Breast epithelium (tissue), 4 donors: ENCODE measurements at regions not wholly inside any gene's neighbourhood (a gene's known extent, or its start where the extent isn't known, plus 50 kb on each side); places are given as distances from the start of the nearest gene placed in this dataset.

Experiments used
- DNase-seq, 2 donors: peaks; one replicate each; pipeline ENCODE4 v3.0.0-alpha.2; 2019; ENCODE audit warnings: low spot score in 2 of 2
- H3K27ac ChIP-seq, 2 donors: fragments of 200-600 bp; sonication (generic) in 1 of 2; one replicate each; pipeline ENCODE4 v1.5.1; 2016 to 2019; ENCODE audit warnings: mild to moderate bottlenecking in 1 of 2
- H3K27me3 ChIP-seq, 2 donors: fragments of 200-600 bp; sonication (generic) in 1 of 2; one replicate each; pipeline versions ENCODE4 v1.5.1 to v1.6.0; 2017 to 2019; ENCODE audit warnings: control low read depth in 1 of 2, mild to moderate bottlenecking in 1 of 2
- H3K36me3 ChIP-seq: fragments of 200-600 bp; one replicate; pipeline ENCODE4 v1.5.1; 2019
- H3K4me1 ChIP-seq, 2 donors: fragments of 200-600 bp; sonication (generic); one replicate each; pipeline ENCODE4 v1.5.1; 2016 to 2019; ENCODE audit warnings: control low read depth in 1 of 2
- H3K4me3 ChIP-seq, 3 donors: fragments of 200-600 bp; sonication (generic); 1 replicate in 2 of 3; 2 replicates in 1 of 3; pipeline ENCODE4 v1.5.1; 2016 to 2019; ENCODE audit warnings: mild to moderate bottlenecking in 3 of 3, moderate library complexity in 2 of 3
- H3K9me3 ChIP-seq, 2 donors: fragments of 200-600 bp; sonication (generic) in 1 of 2; one replicate each; pipeline ENCODE4 v1.5.1; 2016 to 2019; ENCODE audit warnings: control low read depth in 1 of 2
- CTCF ChIP-seq, 3 donors: fragments of 450-650 bp; IDR thresholded peaks; one replicate each; pipeline ENCODE4 v1.5.1; 2016 to 2017; ENCODE audit warnings: antibody characterized with exemption in 3 of 3, mild to moderate bottlenecking in 3 of 3, moderate library complexity in 3 of 3
- POLR2A ChIP-seq: fragments of 450-650 bp; IDR thresholded peaks from one replicate; pipeline ENCODE4 v1.6.1; 2016; ENCODE audit warnings: antibody characterized with exemption, mild to moderate bottlenecking, moderate library complexity
- POLR2AphosphoS5 ChIP-seq, 3 donors: sonication (generic); formaldehyde crosslinking; IDR thresholded peaks; one replicate each; pipeline ENCODE4 v1.6.1; 2017; ENCODE audit warnings: antibody characterized with exemption in 3 of 3
- intact Hi-C: fragments of 100-400 bp; cut with DNase I; formaldehyde crosslinking; loops from one replicate; pipeline ENCODE4 v1.15.1; 2023; ENCODE audit warnings: low total_unique reads

GRCh38 chr12:34376133-34376799 is 354.0 kb downstream of the ALG10 start:
- no peak for DNase-seq
- no peak for TF ChIP-seq POLR2AphosphoS5 (IDR thresholded peaks at IDR 0.05)
- no peak for TF ChIP-seq POLR2A
- no peak for TF ChIP-seq CTCF (IDR thresholded peaks at IDR 0.05)
- intact Hi-C loops, result no loop called here
- Histone ChIP-seq H3K9me3 (peaks cover 85 to 100% of the 10 kb centered on the region in 2 donors), H3K36me3 (no peaks in the 10 kb centered on the region), H3K27me3 (no peaks in the 10 kb centered on the region), H3K4me3 (no peak overlapping the region), H3K4me1 (no peaks in the 10 kb centered on the region), H3K27ac (no peak overlapping the region)

- H3K36me3 ChIP-seq, result no peaks in the 10 kb centered on the region
- H3K4me1 ChIP-seq, result no peaks in the 10 kb centered on the region
- no peaks in the 10 kb centered on the region for H3K27me3 ChIP-seq
- peaks cover 85 to 100% of the 10 kb centered on the region in 2 donors for H3K9me3 ChIP-seq
- intact Hi-C loops, result loop anchor here (1.0 kb wide), 1 partner anchor 15 kb away; no protein-coding TSS in a partner anchor
- DNase-seq, result no peak
- H3K27ac ChIP-seq, result no peak overlapping the region
- TF ChIP-seq CTCF (IDR thresholded peaks at IDR 0.05) (no peak), POLR2A (no peak), POLR2AphosphoS5 (IDR thresholded peaks at IDR 0.05) (no peak)
- H3K4me3 ChIP-seq, result no peak overlapping the region
Observed at GRCh38 chr12:34377243-34378035, 355.1 kb downstream of the ALG10 start.

GRCh38 chr12:34379142-34379541 is 356.8 kb downstream of the ALG10 start:
- intact Hi-C loops, result no loop called here
- TF ChIP-seq CTCF (IDR thresholded peaks at IDR 0.05), result no peak
- Histone ChIP-seq H3K4me3 (no peak overlapping the region), H3K27ac (no peak overlapping the region), H3K27me3 (no peaks in the 10 kb centered on the region), H3K36me3 (no peaks in the 10 kb centered on the region), H3K9me3 (peaks cover 85 to 100% of the 10 kb centered on the region in 2 donors), H3K4me1 (no peaks in the 10 kb centered on the region)
- DNase-seq, result no peak

DNA sequence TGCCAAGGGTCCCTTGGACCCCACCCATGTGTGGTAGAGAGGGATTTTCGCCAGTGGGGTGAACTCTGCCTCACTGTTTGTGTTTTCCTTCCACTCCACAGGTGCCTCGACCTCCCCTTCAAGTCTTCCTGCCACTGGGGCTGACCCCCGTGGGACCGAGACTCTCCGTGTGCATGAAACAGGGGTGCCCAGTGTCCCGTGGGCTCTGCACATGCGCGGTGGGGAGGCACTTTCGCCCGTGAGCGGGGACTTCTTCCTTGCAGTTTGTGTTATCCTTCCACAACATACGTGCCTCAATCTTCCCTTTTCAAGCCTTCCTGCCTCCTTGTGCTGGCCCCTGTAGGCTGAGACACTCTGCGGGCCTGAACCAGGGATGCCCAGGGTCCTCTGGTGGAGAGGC is 362.4 kb downstream of the ALG10 start:
- intact Hi-C loops, result loop anchor here (5.0 kb wide), 1 partner anchor 1597 kb away; no protein-coding TSS in a partner anchor
- H3K4me3 ChIP-seq, result no peak overlapping the region
- no peaks in the 10 kb centered on the region for H3K36me3 ChIP-seq
- no peak for DNase-seq
- H3K27ac ChIP-seq, result no peak overlapping the region
- TF ChIP-seq POLR2AphosphoS5 (IDR thresholded peaks at IDR 0.05) (no peak), POLR2A (no peak), CTCF (IDR thresholded peaks at IDR 0.05) (no peak)
- H3K4me1 ChIP-seq, result no peaks in the 10 kb centered on the region
- H3K9me3 ChIP-seq, result peaks cover 89 to 98% of the 10 kb centered on the region in 2 donors
- H3K27me3 ChIP-seq, result no peaks in the 10 kb centered on the region

GRCh38 chr12:34386016-34386415 is 363.7 kb downstream of the ALG10 start:
- no peak for DNase-seq

More at GRCh38 chr12:34386016-34386415, 363.7 kb downstream of the ALG10 start:
- Histone ChIP-seq H3K27me3 (no peaks in the 10 kb centered on the region), H3K4me3 (no peak overlapping the region), H3K36me3 (no peaks in the 10 kb centered on the region), H3K27ac (no peak overlapping the region), H3K4me1 (no peaks in the 10 kb centered on the region), H3K9me3 (peaks cover 90 to 98% of the 10 kb centered on the region in 2 donors)
- intact Hi-C loops, result no loop called here
- no peak for TF ChIP-seq POLR2A
- no peak for TF ChIP-seq CTCF (IDR thresholded peaks at IDR 0.05)
- no peak for TF ChIP-seq POLR2AphosphoS5 (IDR thresholded peaks at IDR 0.05)
